ENCODE measurements at regions not wholly inside any gene's neighbourhood (a gene's known extent, or its start where the extent isn't known, plus 50 kb on each side); places are given as distances from the start of the nearest gene placed in this dataset.

- no peaks in the 10 kb centered on the region for H3K36me3 Mint-ChIP-seq (ENCODE audit: insufficient read depth in 1 of 3, low read depth in 3 of 3)
- H3K4me2 ChIP-seq (ENCODE audit: insufficient read depth, insufficient read length, low read length), result no peak overlapping the region
- H3K27me3 ChIP-seq (ENCODE audit: insufficient read depth, low read length), result no peaks in the 10 kb centered on the region
- no peak overlapping the region for H2AK5ac ChIP-seq (ENCODE audit: insufficient read length, low read length)
- H3K27ac ChIP-seq (ENCODE audit: insufficient read length, low read depth, low read length), result no peak overlapping the region
- no peak for DNase-seq
- H3T11ph ChIP-seq (ENCODE audit: low read length), result no peak overlapping the region
- H3K18ac ChIP-seq (ENCODE audit: insufficient read length, low read depth, low read length), result no peak overlapping the region
- H3K79me1 ChIP-seq (ENCODE audit: insufficient read depth, low read depth, low read length, poor library complexity, severe bottlenecking), result no peaks in the 10 kb centered on the region
- H3K9me3 ChIP-seq (ENCODE audit: control insufficient read depth, low read depth, low read length), result no peaks in the 10 kb centered on the region
- H3K4me1 Mint-ChIP-seq, result no peaks in the 10 kb centered on the region
- H3K27me3 Mint-ChIP-seq (ENCODE audit: low read depth), result peaks cover 2% of the 10 kb centered on the region; the same call in 1 of the 2 replicates
- H3K14ac ChIP-seq (ENCODE audit: insufficient read depth, low read length), result no peak overlapping the region
- H2BK12ac ChIP-seq (ENCODE audit: insufficient read length, low read depth, low read length), result no peak overlapping the region
- H2BK20ac ChIP-seq (ENCODE audit: low read depth, low read length, poor library complexity, severe bottlenecking), result no peak overlapping the region
- H3K9me3 Mint-ChIP-seq, result no peaks in the 10 kb centered on the region
- H3K23me2 ChIP-seq (ENCODE audit: insufficient read length, low read depth, low read length, poor library complexity, severe bottlenecking), result no peaks in the 10 kb centered on the region
- no peak overlapping the region for H3K56ac ChIP-seq (ENCODE audit: insufficient read length, low read depth, low read length)
- H4K20me1 ChIP-seq (ENCODE audit: control insufficient read depth, insufficient read depth, insufficient read length), result no peaks in the 10 kb centered on the region
- no peak overlapping the region for H3K4me3 Mint-ChIP-seq
- H4K91ac ChIP-seq (ENCODE audit: insufficient read length, low read depth, low read length), result no peak overlapping the region
- H3K4me1 ChIP-seq (ENCODE audit: insufficient read depth, low read length), result no peaks in the 10 kb centered on the region
- no peak overlapping the region for H4K8ac ChIP-seq (replicated peaks; ENCODE audit: insufficient read length, low read depth, low read length)
- H2BK15ac ChIP-seq (ENCODE audit: low read depth, low read length), result no peak overlapping the region
- H2BK120ac ChIP-seq (ENCODE audit: low read depth, low read length, poor library complexity, severe bottlenecking), result no peak overlapping the region
- no peak overlapping the region for H3K9ac ChIP-seq (ENCODE audit: extremely low read depth, insufficient read length, low read length)
- no peak overlapping the region for H4K5ac ChIP-seq (ENCODE audit: insufficient read length, low read depth, low read length)
- no peaks in the 10 kb centered on the region for H3K79me2 ChIP-seq (ENCODE audit: insufficient read depth, low read length)
- TF ChIP-seq, protein P1, sequence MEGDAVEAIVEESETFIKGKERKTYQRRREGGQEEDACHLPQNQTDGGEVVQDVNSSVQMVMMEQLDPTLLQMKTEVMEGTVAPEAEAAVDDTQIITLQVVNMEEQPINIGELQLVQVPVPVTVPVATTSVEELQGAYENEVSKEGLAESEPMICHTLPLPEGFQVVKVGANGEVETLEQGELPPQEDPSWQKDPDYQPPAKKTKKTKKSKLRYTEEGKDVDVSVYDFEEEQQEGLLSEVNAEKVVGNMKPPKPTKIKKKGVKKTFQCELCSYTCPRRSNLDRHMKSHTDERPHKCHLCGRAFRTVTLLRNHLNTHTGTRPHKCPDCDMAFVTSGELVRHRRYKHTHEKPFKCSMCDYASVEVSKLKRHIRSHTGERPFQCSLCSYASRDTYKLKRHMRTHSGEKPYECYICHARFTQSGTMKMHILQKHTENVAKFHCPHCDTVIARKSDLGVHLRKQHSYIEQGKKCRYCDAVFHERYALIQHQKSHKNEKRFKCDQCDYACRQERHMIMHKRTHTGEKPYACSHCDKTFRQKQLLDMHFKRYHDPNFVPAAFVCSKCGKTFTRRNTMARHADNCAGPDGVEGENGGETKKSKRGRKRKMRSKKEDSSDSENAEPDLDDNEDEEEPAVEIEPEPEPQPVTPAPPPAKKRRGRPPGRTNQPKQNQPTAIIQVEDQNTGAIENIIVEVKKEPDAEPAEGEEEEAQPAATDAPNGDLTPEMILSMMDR (conservative IDR thresholded peaks at IDR 0.05), result no peak
- H2AFZ ChIP-seq (ENCODE audit: low read length), result no peak overlapping the region
- no peak overlapping the region for H3K23ac ChIP-seq (ENCODE audit: insufficient read length, low read depth, low read length)
- no peak overlapping the region for H2BK5ac ChIP-seq (ENCODE audit: insufficient read length, low read length)
- H3K27ac Mint-ChIP-seq, result no peak overlapping the region
- H3K4ac ChIP-seq (ENCODE audit: low read depth, low read length), result no peak overlapping the region
Observed at GRCh38 chr7:114070246-114070645, 151.4 kb upstream of the PPP1R3A start.
